ENCODE measurements at regions not wholly inside any gene's neighbourhood (a gene's known extent, or its start where the extent isn't known, plus 50 kb on each side); places are given as distances from the start of the nearest gene placed in this dataset.
"Not testable (repeated sequence)": the region's sequence is repeated elsewhere in the genome, so short reads cannot be mapped to it uniquely, and the experiment has no call there.

DNA sequence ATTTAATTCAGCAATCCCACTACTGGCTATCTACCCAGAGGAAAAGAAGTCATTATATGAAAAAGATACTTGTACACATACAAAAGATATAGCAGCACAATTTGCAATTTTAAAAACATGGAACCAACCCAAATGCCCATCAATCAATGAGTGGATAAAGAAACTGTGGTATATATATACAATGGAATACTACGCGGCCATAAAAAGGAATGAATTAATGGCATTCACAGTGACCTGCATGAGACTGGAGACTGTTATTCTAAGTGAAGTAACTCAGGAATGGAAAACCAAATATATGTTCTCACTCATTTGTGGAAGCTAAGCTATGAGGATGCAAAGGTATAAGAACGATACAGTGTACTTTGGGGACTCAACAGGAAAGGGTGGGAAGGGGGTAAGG is 102.8 kb upstream of the KCNMA1 start:
- not testable (repeated sequence) for DNase-seq

GRCh38 chr10:77738496-77739158 is 101.0 kb upstream of the KCNMA1 start:
- no peak for DNase-seq

GRCh38 chr10:77737608-77738007 is 100.0 kb upstream of the KCNMA1 start:
- DNase-seq: no peak

- not testable (repeated sequence) for DNase-seq
Observed at GRCh38 chr10:77735136-77735535, 97.5 kb upstream of the KCNMA1 start.

GRCh38 chr10:77732213-77733003 is 94.8 kb upstream of the KCNMA1 start:
- no peak for DNase-seq

DNA sequence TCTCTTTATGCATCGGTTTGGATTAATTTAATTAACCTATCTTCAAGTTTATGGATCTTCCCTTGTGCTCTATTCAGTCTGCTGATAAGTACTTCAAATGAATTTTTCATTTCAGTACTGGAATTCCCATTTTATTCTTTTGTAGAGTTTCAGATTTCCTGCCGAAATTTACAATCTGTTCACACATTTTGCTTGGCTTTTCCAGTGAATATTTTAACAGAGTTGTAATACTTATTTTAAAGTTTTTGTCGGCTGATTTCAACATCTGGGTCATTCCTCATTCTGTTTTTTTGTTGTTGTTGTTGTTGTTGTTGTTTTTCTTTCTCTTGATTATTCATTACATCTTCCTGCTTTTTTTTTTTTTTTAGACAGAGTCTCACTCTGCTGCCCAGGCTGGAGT is 89.9 kb upstream of the KCNMA1 start:
- DNase-seq: no peak

- DNase-seq: no peak
Observed at GRCh38 chr10:77726732-77727131, 89.1 kb upstream of the KCNMA1 start.

- no peak for DNase-seq
Observed at GRCh38 chr10:77726301-77726700, 88.7 kb upstream of the KCNMA1 start.

GRCh38 chr10:77724820-77725219 is 87.2 kb upstream of the KCNMA1 start:
- DNase-seq: no peak

DNA sequence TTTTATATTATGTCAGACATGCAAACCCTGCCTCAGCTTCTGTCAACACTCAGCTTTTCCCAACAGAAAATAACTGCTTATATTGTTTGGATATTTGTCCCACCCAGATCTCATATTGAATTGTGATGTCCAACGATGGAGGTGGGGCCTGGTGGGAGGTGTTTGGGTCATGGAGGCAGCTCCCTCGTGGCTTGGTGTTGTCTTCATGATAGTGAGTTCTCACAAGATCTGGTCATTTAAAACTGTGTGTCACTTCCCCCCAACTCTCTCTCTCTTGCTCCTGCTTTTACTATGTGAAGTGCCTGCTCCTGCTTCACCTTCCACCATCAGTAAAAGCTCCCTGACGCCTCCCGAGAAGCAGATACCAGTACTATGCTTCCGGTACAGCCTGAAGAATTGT is 85.8 kb upstream of the KCNMA1 start:
- no peak for DNase-seq

GRCh38 chr10:77722956-77723355 is 85.3 kb upstream of the KCNMA1 start:
- not testable (repeated sequence) for DNase-seq

DNA sequence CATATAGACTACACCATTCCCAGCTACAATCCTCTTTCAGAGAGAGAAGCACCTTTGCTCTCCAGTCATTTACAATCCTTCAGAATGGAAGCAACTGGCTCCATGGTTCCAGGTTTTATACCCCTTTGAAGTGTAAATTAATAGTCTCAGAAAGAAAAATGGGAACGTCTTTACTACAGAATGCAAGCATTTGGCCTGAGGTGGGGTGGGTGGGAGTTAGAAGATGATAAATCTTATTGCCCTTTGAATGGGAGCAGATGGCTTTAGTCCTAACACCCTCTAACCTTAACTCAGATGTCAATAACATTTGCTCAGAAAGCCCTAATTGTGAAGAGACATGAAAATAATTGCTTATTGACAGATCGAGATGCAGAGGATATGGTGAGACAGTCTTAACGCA is 84.2 kb upstream of the KCNMA1 start:
- no peak for DNase-seq

DNA sequence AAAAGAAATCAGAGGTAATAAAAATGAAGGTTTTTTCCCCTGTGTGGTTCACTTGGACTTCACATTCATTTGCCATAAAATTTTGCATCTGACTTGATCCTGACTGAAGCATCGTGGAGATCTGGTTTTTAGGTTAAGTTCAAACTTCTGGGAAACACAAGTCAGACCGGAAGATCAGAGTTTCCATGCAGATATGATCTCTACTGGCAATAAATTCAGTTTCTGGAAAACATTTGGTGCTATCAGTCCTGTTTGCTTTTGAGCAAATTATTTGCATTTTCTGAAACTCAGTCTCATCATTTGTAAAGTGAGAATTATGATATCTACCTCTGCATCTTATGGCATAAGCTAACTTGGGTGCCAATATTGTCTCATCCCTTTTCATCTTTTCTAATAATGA is 81.3 kb upstream of the KCNMA1 start:
- no peak for DNase-seq

- DNase-seq: not testable (repeated sequence)
Observed at GRCh38 chr10:77718312-77718711, 80.7 kb upstream of the KCNMA1 start.

GRCh38 chr10:77717336-77717735 is 79.7 kb upstream of the KCNMA1 start:
- DNase-seq: no peak

DNA sequence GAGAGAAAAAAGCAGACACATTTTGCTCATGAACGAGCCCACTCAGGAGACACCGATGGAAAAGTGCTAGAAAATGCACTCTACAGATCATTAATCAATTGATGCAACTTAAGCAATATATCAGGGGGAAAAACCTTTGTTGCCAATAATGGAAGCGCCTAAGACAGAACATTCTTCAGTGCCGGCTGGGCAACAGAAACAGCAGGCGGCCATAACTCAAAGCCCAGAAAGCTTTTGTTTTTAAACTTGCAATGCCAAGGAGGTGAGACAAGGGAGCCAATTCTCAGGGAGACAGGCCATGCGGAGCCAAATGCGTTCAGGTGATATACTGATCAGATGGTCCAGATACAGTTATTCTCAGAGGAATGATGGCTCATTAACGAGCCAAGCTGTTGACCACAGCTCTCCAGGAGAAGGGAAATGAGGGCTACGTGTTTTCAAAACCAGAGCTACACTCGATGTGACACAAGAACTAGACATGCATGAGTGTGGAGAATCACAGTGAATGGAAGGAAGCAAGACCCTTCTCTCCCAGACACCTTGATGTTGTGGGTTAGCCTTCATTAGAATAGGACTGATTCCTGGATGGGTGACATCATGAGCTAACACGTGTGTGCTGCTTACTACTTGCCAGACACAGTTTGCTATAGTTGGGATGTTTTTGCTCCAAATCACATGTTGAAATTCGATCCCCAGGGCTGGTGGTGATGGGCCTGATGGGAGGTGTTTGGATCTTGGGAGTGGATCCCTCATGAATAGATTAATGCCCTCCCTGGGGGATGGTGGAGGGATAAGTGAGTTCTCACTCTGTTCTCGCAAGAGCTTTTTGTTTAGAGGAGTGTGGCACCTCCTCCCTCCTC is 79.1 kb upstream of the KCNMA1 start:
- no peak for DNase-seq

DNA sequence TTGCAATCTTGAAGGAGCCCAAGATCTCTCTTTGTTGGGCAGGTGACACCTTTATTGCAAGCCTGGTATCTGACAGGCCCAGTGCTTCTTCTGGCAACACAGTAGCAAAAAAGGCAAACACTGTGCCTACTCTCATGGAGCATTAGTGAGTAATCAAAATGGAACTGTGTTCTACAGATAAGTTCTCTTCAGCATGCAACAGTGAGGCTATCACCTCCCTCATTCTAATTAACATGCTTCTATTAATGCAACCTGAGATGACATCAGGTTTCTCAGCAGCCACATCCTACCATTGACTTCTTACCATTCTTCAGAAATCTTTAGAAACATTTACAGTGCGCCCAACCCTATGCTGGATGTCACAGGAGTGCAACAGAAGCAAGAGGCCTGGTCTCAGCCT is 77.9 kb upstream of the KCNMA1 start:
- no peak for DNase-seq

GRCh38 chr10:77715088-77715487 is 77.5 kb upstream of the KCNMA1 start:
- no peak for DNase-seq

- peak in 1 of 51 donors; percentile 55 for DNase-seq
Observed at GRCh38 chr10:77713521-77714280, 76.1 kb upstream of the KCNMA1 start.

GRCh38 chr10:77712207-77712606 is 74.6 kb upstream of the KCNMA1 start:
- DNase-seq: no peak

DNA sequence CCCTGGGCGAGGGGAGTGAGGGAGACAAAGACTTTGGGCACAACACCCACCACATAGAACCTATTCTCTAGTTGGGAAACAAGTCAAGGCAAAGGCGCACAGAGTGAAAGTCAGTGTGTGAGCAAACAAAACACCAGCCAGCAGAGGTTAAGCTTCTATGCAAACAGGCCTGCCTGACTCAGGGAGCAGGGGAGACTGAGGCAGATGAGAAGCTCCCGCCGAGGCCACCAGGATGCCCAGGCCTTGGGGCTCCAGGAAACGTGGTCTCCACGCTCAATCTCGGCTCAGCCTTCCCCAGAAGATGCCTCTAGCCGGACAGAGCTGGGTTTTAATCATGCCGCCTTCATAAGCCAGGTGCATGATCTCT is 74.1 kb upstream of the KCNMA1 start:
- no peak for DNase-seq
